Sigmoid colon (tissue), 4 donors: ENCODE measurements at regions not wholly inside any gene's neighbourhood (a gene's known extent, or its start where the extent isn't known, plus 50 kb on each side); places are given as distances from the start of the nearest gene placed in this dataset.

Experiments
- EP300 ChIP-seq, 4 donors: sonication (generic); formaldehyde crosslinking; IDR thresholded peaks; one replicate each; pipeline ENCODE4 v1.6.1; 2017; ENCODE audit warnings: antibody characterized with exemption in 4 of 4
- POLR2A ChIP-seq, 2 donors: fragments of 450-650 bp; IDR thresholded peaks; one replicate each; pipeline ENCODE4 v1.6.1; 2016; ENCODE audit warnings: antibody characterized with exemption in 2 of 2, mild to moderate bottlenecking in 2 of 2, moderate library complexity in 2 of 2
- POLR2AphosphoS5 ChIP-seq, 4 donors: sonication (generic); formaldehyde crosslinking; IDR thresholded peaks; one replicate each; pipeline ENCODE4 v1.6.1; 2017; ENCODE audit warnings: antibody characterized with exemption in 4 of 4
- TF ChIP-seq, protein P1 (sequence below), 4 experiments: fragments of 450-650 bp in 3 of 4; fragments of 200-600 bp in 1 of 4; IDR thresholded peaks; one replicate each; pipeline ENCODE4 v1.5.1; 2016 to 2019; ENCODE audit warnings: antibody characterized with exemption in 4 of 4, mild to moderate bottlenecking in 3 of 4, moderate library complexity in 2 of 4

DNA sequence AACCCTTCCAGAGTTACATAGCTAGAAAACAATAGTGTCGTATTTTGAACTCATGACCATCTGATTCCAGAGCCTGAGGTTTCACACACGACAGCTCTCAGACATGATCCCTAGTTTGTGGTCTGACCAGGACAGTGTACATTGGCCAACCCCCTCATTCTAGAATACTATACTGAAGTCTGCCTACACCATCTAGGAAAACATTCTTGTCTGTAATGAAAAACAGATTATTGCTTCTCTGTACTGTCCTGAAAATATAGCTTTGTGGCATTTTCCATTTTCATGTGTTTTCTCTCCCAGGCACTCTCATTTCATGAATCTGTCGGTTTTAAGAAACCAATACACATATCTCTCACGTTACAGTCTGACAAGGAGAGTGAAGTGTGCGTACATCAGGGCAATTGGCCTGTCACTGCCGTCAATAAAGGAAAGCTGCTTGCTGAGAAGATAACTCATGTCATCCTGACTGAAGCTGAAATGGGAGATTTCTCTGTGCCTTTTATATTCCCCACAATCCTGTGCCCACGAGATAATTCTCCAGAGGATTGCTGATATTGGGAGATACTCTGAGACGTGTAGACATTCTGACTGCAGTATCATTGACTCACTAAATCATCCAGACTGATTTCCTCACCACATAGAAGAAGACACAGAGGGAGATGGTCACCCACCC, 585.6 kb downstream of the PLPP3 start:
- TF ChIP-seq, protein P1, sequence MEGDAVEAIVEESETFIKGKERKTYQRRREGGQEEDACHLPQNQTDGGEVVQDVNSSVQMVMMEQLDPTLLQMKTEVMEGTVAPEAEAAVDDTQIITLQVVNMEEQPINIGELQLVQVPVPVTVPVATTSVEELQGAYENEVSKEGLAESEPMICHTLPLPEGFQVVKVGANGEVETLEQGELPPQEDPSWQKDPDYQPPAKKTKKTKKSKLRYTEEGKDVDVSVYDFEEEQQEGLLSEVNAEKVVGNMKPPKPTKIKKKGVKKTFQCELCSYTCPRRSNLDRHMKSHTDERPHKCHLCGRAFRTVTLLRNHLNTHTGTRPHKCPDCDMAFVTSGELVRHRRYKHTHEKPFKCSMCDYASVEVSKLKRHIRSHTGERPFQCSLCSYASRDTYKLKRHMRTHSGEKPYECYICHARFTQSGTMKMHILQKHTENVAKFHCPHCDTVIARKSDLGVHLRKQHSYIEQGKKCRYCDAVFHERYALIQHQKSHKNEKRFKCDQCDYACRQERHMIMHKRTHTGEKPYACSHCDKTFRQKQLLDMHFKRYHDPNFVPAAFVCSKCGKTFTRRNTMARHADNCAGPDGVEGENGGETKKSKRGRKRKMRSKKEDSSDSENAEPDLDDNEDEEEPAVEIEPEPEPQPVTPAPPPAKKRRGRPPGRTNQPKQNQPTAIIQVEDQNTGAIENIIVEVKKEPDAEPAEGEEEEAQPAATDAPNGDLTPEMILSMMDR (IDR thresholded peaks at IDR 0.05) = no peak
- TF ChIP-seq POLR2AphosphoS5 (IDR thresholded peaks at IDR 0.05) (no peak), POLR2A (IDR thresholded peaks at IDR 0.05) (no peak), EP300 (IDR thresholded peaks at IDR 0.05) (no peak)
